CD4-positive, alpha-beta T cell (primary cell): ENCODE measurements at regions not wholly inside any gene's neighbourhood (a gene's known extent, or its start where the extent isn't known, plus 50 kb on each side); places are given as distances from the start of the nearest gene placed in this dataset.
"Not testable (repeated sequence)": the region's sequence is repeated elsewhere in the genome, so short reads cannot be mapped to it uniquely, and the experiment has no call there.

Source experiments
- ATAC-seq: fragments of 200-7000 bp; cut with Tn5 transposase; one replicate; pipeline ENCODE4 v1.10.0; 2022; ENCODE audit warnings: mild to moderate bottlenecking; ENCODE audit not compliant: poor library complexity
- CTCF ChIA-PET: fragments of 350-600 bp; sonication (Branson Sonifier 250); formaldehyde crosslinking; loops from one replicate; lab custom pipeline; 2021; ENCODE audit warnings: antibody characterized with exemption, inconsistent platforms; lab: Charles Lee
- POLR2A ChIA-PET: fragments of 350-600 bp; sonication (Branson Sonifier 250); formaldehyde crosslinking; loops from one replicate; lab custom pipeline; 2021; ENCODE audit warnings: antibody characterized with exemption, inconsistent platforms; lab: Charles Lee
- DNase-seq, 14 experiments: peaks; one replicate each; pipeline ENCODE4 v3.0.0-alpha.2; 2013 to 2020; ENCODE audit warnings: mixed read lengths in 2 of 14
- H3K27ac ChIP-seq, 2 donors: one replicate each; pipeline versions ENCODE4 v1.5.1 to v1.7.0; 2013; ENCODE audit warnings: low read length in 2 of 2, low read depth in 1 of 2, mild to moderate bottlenecking in 1 of 2
- H3K27me3 ChIP-seq, 2 experiments: 1 replicate in 1 of 2; 2 replicates in 1 of 2; pipeline versions ENCODE4 v1.6.1 to v1.7.0; 2013; ENCODE audit warnings: low read length in 2 of 2, control low read depth in 1 of 2, mild to moderate bottlenecking in 1 of 2, moderate library complexity in 1 of 2; ENCODE audit not compliant: insufficient read depth in 2 of 2, control insufficient read depth in 1 of 2
- H3K36me3 ChIP-seq: one replicate; pipeline ENCODE4 v1.6.1; 2013; ENCODE audit warnings: low read length, control low read depth; ENCODE audit not compliant: insufficient read depth
- H3K4me1 ChIP-seq: one replicate; pipeline ENCODE4 v1.6.1; 2013; ENCODE audit warnings: low read length, control low read depth; ENCODE audit not compliant: insufficient read depth
- H3K4me3 ChIP-seq: one replicate; pipeline ENCODE4 v1.5.1; 2013; ENCODE audit warnings: mild to moderate bottlenecking, low read length, moderate library complexity
- H3K9me3 ChIP-seq, 2 experiments: 1 replicate in 1 of 2; 2 replicates in 1 of 2; pipeline versions ENCODE4 v1.6.1 to v1.7.0; 2013; ENCODE audit warnings: low read length in 2 of 2, mild to moderate bottlenecking in 2 of 2, control low read depth in 1 of 2, moderate library complexity in 1 of 2; ENCODE audit not compliant: control insufficient read depth in 1 of 2, insufficient read depth in 1 of 2
- H3K27ac Mint-ChIP-seq: one replicate; pipeline ENCODE4 v1.8.0; 2020; ENCODE audit warnings: mixed read lengths
- H3K27me3 Mint-ChIP-seq: one replicate; pipeline ENCODE4 v1.8.0; 2021; ENCODE audit warnings: mixed read lengths
- H3K36me3 Mint-ChIP-seq: one replicate; pipeline ENCODE4 v1.8.0; 2021; ENCODE audit warnings: low read depth, mixed read lengths
- H3K4me1 Mint-ChIP-seq: one replicate; pipeline ENCODE4 v1.8.0; 2021; ENCODE audit warnings: low read depth, mixed read lengths
- H3K4me3 Mint-ChIP-seq: one replicate; pipeline ENCODE4 v1.8.0; 2020; ENCODE audit warnings: mild to moderate bottlenecking, mixed read lengths
- H3K9me3 Mint-ChIP-seq: one replicate; pipeline ENCODE4 v1.8.0; 2020; ENCODE audit warnings: mixed read lengths
- CTCF ChIP-seq: fragments of 200-600 bp; IDR thresholded peaks from one replicate; pipeline ENCODE4 v1.8.0; 2022; ENCODE audit warnings: antibody characterized with exemption, mild to moderate bottlenecking
- intact Hi-C, 2 experiments: fragments of 100-400 bp; cut with DNase I in 1 of 2; cut with micrococcal nuclease in 1 of 2; formaldehyde crosslinking; loops; one replicate each; pipeline versions ENCODE4 v1.15.1 to v1.9.0; 2023 to 2025; cut with DNase I, micrococcal nuclease

- H3K4me1 ChIP-seq, H3K9me3 Mint-ChIP-seq, H3K36me3 Mint-ChIP-seq, H3K27me3 ChIP-seq, ATAC-seq, intact Hi-C loops, H3K4me3 ChIP-seq, H3K27me3 Mint-ChIP-seq, H3K9me3 ChIP-seq, H3K27ac Mint-ChIP-seq, CTCF ChIA-PET, POLR2A ChIA-PET, H3K27ac ChIP-seq, H3K36me3 ChIP-seq, H3K4me1 Mint-ChIP-seq, DNase-seq, H3K4me3 Mint-ChIP-seq: not testable (repeated sequence)
- TF ChIP-seq CTCF: peak; percentile 42
Observed at GRCh38 chr9:40970340-40970739, 158.1 kb downstream of the FOXD4L6 start.

- H3K27me3 Mint-ChIP-seq, H3K27me3 ChIP-seq, POLR2A ChIA-PET, H3K36me3 ChIP-seq, H3K27ac ChIP-seq, H3K9me3 Mint-ChIP-seq, H3K9me3 ChIP-seq, H3K36me3 Mint-ChIP-seq, DNase-seq, ATAC-seq, H3K4me3 Mint-ChIP-seq, H3K27ac Mint-ChIP-seq, CTCF ChIA-PET, H3K4me3 ChIP-seq, H3K4me1 Mint-ChIP-seq, intact Hi-C loops, H3K4me1 ChIP-seq: not testable (repeated sequence)
Observed at GRCh38 chr9:40962461-40962860, 166.0 kb downstream of the FOXD4L6 start.

GRCh38 chr9:40951876-40952494 is 176.5 kb downstream of the FOXD4L6 start:
- peaks cover 47% of the 10 kb centered on the region for H3K36me3 Mint-ChIP-seq
- H3K27ac ChIP-seq, DNase-seq, POLR2A ChIA-PET, H3K4me1 Mint-ChIP-seq, H3K27me3 ChIP-seq, intact Hi-C loops, H3K4me3 ChIP-seq, H3K4me1 ChIP-seq, CTCF ChIA-PET, H3K9me3 Mint-ChIP-seq, H3K4me3 Mint-ChIP-seq, H3K27me3 Mint-ChIP-seq, ATAC-seq, H3K27ac Mint-ChIP-seq, H3K36me3 ChIP-seq, H3K9me3 ChIP-seq: not testable (repeated sequence)

GRCh38 chr9:40946228-40946627 is 182.3 kb downstream of the FOXD4L6 start:
- CTCF ChIA-PET, H3K4me3 ChIP-seq, H3K4me1 Mint-ChIP-seq, DNase-seq, ATAC-seq, intact Hi-C loops, POLR2A ChIA-PET, H3K27ac ChIP-seq, H3K27ac Mint-ChIP-seq, H3K36me3 ChIP-seq, H3K4me3 Mint-ChIP-seq, H3K9me3 ChIP-seq, H3K27me3 Mint-ChIP-seq, H3K4me1 ChIP-seq, H3K27me3 ChIP-seq: not testable (repeated sequence)
- H3K36me3 Mint-ChIP-seq: peaks cover 22% of the 10 kb centered on the region
- peaks cover 11% of the 10 kb centered on the region for H3K9me3 Mint-ChIP-seq

GRCh38 chr9:40942730-40943129 is 185.8 kb downstream of the FOXD4L6 start:
- POLR2A ChIA-PET, intact Hi-C loops: not testable (repeated sequence)

GRCh38 chr9:40939888-40940209 is 188.6 kb downstream of the FOXD4L6 start:
- not testable (repeated sequence) for H3K4me3 Mint-ChIP-seq

More at GRCh38 chr9:40942730-40943129, 185.8 kb downstream of the FOXD4L6 start:
- H3K4me3 ChIP-seq, H3K36me3 ChIP-seq, CTCF ChIA-PET, H3K27me3 Mint-ChIP-seq, H3K4me1 ChIP-seq, H3K9me3 ChIP-seq, DNase-seq, H3K27ac Mint-ChIP-seq, H3K27ac ChIP-seq, H3K4me1 Mint-ChIP-seq, H3K27me3 ChIP-seq, H3K4me3 Mint-ChIP-seq, ATAC-seq: not testable (repeated sequence)
- Mint-ChIP-seq H3K36me3 (peaks cover 13% of the 10 kb centered on the region), H3K9me3 (peaks cover 16% of the 10 kb centered on the region)

More at GRCh38 chr9:40939888-40940209, 188.6 kb downstream of the FOXD4L6 start:
- H3K27me3 Mint-ChIP-seq, H3K4me3 ChIP-seq, POLR2A ChIA-PET, H3K4me1 Mint-ChIP-seq, H3K27me3 ChIP-seq, H3K9me3 ChIP-seq, ATAC-seq, intact Hi-C loops, H3K36me3 ChIP-seq, CTCF ChIA-PET, H3K4me1 ChIP-seq, H3K27ac Mint-ChIP-seq, H3K27ac ChIP-seq, DNase-seq: not testable (repeated sequence)
- peaks cover 20% of the 10 kb centered on the region for H3K36me3 Mint-ChIP-seq
- H3K9me3 Mint-ChIP-seq: peaks cover 19% of the 10 kb centered on the region
